Sciatic nerve (tissue), 2 donors: ENCODE measurements at regions not wholly inside any gene's neighbourhood (a gene's known extent, or its start where the extent isn't known, plus 50 kb on each side); places are given as distances from the start of the nearest gene placed in this dataset.
"Not testable (repeated sequence)": the region's sequence is repeated elsewhere in the genome, so short reads cannot be mapped to it uniquely, and the experiment has no call there.

Experiments used
- ATAC-seq: fragments of 200-7000 bp; cut with Tn5 transposase; one replicate; pipeline ENCODE4 v1.9.1; 2020; ENCODE audit warnings: mild to moderate bottlenecking, moderate library complexity
- DNase-seq: peaks from one replicate; pipeline ENCODE4 v3.0.0-alpha.2; 2020; ENCODE audit warnings: low spot score
- intact Hi-C: fragments of 100-400 bp; cut with DNase I; formaldehyde crosslinking; loops from one replicate; pipeline ENCODE4 v1.14.2; 2022
- donor health status: DM: no; HTN: no; CAD: no.
- donor health status: DM: no; HTN: no; CAD: no.

DNA sequence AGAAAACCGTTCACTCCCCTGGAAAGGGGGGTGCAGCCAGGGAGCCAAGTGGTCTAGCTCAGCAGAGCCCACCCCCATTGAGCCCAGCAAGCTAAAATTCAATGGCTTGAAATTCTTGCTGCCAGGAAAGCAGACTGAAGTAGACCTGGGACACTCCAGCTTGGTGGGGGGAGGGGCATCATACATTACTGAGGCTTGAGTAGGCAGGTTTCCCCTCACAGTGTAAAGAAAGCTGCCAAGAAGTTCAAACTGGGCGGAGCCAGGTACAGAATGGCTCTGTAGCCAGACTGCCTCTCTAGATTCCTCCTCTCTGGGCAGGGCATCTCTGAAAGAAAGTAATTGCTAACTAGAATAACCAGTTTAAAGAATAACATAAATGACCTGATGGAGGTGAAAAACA lies 372.3 kb upstream of the F9 start:
- DNase-seq = no peak
- ATAC-seq = no peak
- intact Hi-C loops = no loop called here

GRCh38 chrX:139156356-139156755 lies 374.2 kb upstream of the F9 start:
- DNase-seq (no peak), ATAC-seq (no peak)
- intact Hi-C loops = no loop called here

GRCh38 chrX:139146625-139147024 lies 383.9 kb upstream of the F9 start:
- intact Hi-C loops, ATAC-seq, DNase-seq: not testable (repeated sequence)

DNA sequence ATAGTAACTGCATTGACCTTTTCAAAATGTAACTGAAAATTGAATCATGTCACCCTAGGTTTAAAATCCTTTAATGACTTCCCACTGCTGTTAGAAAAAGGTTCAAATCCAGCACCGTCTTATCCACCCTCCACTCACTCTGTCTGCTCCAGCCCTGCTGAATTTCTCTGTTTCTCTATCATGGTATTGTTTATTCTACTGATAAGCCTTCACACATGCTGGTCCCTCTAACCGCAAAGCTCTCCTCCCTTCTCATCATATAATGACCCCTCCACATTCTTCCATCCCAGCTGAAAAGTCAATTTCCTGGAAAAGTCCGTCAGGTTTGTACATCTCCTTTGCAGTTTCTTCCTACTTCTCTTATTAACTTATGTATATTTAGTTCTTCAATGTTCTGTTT lies 389.2 kb upstream of the F9 start:
- DNase-seq = no peak
- intact Hi-C loops = no loop called here
- no peak for ATAC-seq

DNA sequence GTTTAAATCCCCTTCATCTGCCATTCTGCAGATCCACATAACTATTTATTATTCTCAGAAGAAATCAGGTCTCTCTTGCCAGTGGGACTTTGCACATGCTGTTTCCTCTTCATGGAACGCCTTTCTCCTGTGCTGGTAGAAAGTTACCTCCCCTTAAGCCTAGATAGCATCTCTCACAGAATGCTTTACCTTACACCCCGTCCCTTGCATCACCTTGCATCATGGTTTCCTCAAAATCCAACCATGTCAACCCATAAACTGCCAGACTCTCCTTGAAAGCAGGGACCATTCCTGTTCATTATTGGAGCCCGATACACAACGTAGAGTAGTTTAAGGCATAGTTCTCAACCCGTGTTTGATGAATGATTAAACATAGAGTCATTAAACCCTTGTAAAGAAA lies 396.2 kb upstream of the F9 start:
- ATAC-seq = no peak
- intact Hi-C loops = no loop called here
- DNase-seq = no peak

DNA sequence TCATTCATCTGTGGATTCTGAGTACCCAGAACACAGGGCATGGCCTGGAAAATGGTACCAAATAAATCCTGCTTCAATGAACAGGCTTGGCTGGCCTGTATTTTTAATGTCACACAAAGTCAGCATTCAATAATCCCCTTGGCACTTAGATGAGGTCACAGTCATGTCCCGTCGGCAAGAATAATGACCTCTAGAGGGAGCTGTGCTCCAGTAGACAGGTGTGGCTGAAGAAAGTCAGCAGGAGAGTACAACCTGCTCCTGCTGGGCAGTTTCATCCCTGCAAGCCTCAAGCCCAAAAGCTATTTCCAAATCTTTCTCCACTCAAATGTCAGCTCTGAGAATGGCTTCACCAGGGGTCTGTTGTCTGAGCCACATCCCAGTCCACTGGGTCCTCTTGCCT lies 404.0 kb upstream of the F9 start:
- intact Hi-C loops = no loop called here
- DNase-seq (no peak), ATAC-seq (no peak)

DNA sequence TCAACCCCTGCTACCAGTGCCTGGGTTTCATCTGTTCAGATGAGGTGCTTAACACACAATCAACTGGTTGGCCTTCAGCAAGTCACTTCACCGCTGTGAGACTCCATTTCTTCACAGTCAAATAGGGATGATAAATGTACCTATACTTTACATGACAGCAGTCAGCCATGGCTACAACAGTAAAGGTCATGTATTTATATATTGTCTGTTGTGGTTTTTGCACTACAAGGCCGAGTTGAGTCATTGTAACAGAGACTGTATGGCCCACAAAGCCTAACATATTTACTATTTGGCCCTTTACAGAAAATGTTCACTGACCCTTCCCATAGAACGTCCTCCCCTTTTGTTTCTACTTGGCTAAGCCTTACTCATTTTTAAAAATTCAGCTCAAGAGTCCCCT lies 404.6 kb upstream of the F9 start:
- DNase-seq = no peak
- ATAC-seq = no peak
- intact Hi-C loops = no loop called here

GRCh38 chrX:139121616-139122286 lies 408.8 kb upstream of the F9 start:
- intact Hi-C loops = no loop called here
- no peak for ATAC-seq
- DNase-seq = no peak

DNA sequence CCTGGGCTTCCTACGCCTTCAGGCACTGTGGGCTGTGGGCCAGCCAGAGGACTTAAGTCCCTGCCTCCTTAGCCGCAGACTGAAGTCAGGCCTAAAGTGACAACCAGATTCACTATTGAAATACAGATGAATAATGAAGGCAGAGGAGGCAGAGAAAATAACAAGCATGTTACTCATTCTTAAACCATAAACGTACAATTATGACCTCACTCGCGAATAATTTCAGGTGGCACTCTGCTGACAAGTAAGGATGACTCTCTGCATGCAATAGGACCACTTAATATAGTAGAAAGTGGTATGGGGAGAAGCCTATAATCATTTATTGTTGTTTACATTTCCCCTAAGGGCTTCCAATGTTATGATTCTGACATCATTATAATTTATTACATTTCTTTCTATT lies 409.2 kb upstream of the FGF13 start:
- DNase-seq (no peak), ATAC-seq (no peak)
- intact Hi-C loops = no loop called here

- ATAC-seq (no peak), DNase-seq (no peak)
- intact Hi-C loops = no loop called here
Observed at GRCh38 chrX:139113708-139114107, 402.2 kb upstream of the FGF13 start.

- ATAC-seq (no peak), DNase-seq (no peak)
- intact Hi-C loops = no loop called here
Observed at GRCh38 chrX:139112432-139112831, 400.9 kb upstream of the FGF13 start.

- DNase-seq (no peak), ATAC-seq (no peak)
- intact Hi-C loops = no loop called here
Observed at GRCh38 chrX:139106069-139106468, 394.6 kb upstream of the FGF13 start.

DNA sequence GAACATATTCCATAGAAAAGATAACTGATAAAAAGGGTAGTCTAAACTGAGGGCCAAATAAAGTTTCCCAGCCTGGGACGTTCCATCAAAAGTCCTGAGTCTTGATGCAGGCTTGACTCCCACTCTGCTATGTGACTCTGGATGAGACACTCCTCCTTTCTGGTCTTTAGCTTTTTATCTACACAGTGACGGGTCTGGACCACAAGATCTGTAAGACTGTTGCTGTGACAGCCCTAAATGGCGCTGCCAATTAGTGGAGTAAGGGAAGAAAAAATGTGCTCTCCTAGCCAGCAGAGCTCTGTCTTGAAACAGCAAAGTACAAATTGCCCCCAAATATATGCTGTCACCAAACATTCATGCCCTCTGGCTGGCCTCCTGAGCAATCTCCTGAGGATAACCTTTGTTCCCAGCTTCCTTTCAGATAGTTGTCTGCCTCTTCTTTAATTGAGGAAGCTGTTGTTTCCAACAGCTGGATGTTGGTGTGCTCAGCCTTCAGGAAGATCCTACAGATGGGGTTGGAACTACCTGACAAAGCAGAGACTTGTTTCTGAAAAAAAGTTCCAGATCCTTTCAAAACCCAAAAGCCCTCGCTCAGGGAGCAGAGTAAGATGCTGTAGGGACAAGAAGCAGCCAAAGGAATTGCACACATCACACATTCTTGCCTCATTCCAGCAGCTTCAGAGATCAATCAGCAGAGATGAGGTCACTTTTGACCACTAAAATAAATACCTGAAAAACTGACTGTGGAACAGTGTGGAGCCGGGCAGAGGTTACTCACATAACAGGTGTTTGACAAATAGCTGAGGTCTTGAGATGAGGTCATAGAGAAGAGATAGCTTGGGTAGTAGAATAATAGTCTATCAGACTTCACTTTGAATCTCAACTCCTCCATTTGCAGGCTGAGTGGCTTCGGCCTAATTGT lies 383.4 kb upstream of the FGF13 start:
- ATAC-seq (no peak), DNase-seq (no peak)
- intact Hi-C loops = no loop called here

DNA sequence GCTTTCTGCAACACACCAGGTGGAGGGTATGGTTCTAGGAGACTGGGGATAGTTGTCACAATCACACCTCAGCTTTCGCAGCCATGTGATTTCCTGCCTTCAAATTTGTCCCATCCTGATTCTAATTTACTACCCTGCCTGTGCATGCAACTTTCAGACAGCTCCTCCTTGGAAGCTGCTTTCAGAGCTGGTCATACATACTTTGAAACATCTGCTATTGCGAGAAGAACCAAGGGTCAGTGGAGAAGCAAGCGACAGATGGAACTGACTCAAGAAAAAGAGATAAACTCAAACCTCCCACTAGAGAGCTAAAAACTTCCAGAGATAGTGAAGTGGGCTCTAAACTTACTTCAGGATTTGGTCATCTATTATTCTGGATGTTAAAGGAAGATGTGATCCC lies 381.7 kb upstream of the FGF13 start:
- ATAC-seq = no peak
- intact Hi-C loops = no loop called here
- DNase-seq = no peak

GRCh38 chrX:139091878-139092277 lies 380.4 kb upstream of the FGF13 start:
- ATAC-seq (no peak), DNase-seq (no peak)
- intact Hi-C loops = no loop called here

DNA sequence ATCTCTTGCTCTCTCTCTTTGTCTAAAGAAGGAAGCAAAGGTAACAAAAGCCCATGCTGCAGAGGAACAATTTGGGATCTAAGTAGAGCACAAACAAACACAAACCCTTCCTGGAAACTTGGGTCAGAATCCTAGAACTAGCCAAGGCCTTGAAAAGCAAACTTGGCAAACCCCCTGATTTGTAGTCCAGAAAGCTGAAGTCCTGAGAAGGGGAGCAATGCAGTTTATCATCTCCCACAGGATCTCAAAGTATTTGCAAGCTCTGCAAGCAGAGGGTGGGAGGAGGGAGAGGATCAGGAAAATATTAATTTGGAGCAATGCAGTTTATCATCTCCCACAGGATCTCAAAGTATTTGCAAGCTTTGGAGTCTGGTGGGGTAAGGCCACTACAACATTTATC lies 379.5 kb upstream of the FGF13 start:
- ATAC-seq = peak; percentile 41
- intact Hi-C loops = no loop called here
- DNase-seq = no peak

DNA sequence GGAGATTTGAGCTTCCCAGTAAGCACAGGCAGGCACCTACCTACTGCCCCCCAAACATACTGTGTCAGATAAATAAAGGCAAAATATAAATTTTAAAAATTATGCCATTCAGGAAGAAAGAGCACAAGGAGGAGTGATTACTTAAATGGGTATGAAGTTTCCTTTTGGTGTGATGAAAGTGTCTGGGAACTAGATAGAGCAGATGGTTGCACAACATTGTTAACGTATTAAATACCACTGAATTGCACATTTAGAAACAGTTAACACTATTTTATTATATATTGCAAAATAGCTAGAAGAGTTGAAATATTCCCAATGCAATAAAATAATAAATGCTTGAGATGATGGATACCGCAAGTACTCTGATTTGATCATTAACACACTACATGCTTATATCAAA lies 374.7 kb upstream of the FGF13 start:
- ATAC-seq = no peak
- intact Hi-C loops = no loop called here
- no peak for DNase-seq

- no peak for ATAC-seq
- intact Hi-C loops = no loop called here
- DNase-seq = no peak
Observed at GRCh38 chrX:139085404-139085803, 373.9 kb upstream of the FGF13 start.

DNA sequence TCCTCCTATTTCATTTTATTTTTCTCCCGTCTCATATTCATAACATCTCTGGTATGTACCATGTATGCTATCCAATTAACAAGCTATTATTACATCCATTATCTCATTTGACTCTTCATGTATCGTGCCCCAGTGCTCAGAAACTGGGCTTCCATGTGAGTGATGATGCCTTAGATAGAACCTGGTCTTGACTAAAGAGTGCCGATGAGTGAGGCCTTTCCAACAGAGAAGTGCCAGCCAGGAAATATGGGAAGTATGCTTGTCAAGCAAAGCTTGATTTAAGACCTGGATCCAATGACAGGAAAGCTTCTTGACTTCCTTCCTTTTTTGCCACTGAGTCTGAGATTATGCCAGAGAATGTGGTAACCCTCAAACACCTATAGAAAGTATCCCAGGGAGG lies 371.7 kb upstream of the FGF13 start:
- DNase-seq (no peak), ATAC-seq (no peak)
- intact Hi-C loops = no loop called here

DNA sequence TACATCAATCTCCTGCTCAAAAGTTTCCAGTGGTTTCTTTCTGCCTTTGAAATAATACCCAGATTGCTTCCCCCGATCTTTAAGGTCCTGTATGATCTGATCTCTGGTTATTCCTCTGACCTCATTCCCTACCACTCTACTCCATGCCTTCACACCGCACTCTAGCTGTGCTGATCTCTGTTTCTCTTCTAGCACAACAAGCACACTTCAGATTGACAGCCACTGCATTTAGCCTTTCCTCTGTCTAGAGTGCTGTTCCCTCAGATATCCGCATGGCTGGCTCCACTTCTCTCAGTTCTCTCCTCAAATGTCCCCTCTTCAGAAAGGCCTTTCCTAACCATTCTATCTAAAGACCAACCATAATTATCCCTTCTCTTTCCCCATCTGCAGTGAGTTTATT lies 370.4 kb upstream of the FGF13 start:
- DNase-seq (no peak), ATAC-seq (no peak)
- intact Hi-C loops = no loop called here

GRCh38 chrX:139079789-139080188 lies 368.3 kb upstream of the FGF13 start:
- ATAC-seq (no peak), DNase-seq (no peak)
- intact Hi-C loops = no loop called here
